PC-3 (cell line): ENCODE measurements at regions not wholly inside any gene's neighbourhood (a gene's known extent, or its start where the extent isn't known, plus 50 kb on each side); places are given as distances from the start of the nearest gene placed in this dataset.
A peak's percentile ranks its signal among the peaks of the same experiment; 100 is the strongest.

ENCODE experiments used
- ATAC-seq: fragments of 200-7000 bp; cut with Tn5 transposase; 2 replicates; pipeline ENCODE4 v1.9.1; 2020; ENCODE audit warnings: mild to moderate bottlenecking, moderate library complexity
- BruUV-seq: library from RNA; stranded (reverse); fragments of 400-500 nt; replicated peaks from 2 replicates; lab custom pipeline; 2021; lab: Mats Ljungman, UMichigan
- CTCF ChIA-PET: fragments of 300-600 bp; sonication (Branson Sonifier 250); formaldehyde crosslinking; loops from one replicate; lab custom pipeline; 2022; ENCODE audit warnings: antibody characterized with exemption; lab: Charles Lee
- POLR2A ChIA-PET: fragments of 300-600 bp; sonication (Branson Sonifier 250); formaldehyde crosslinking; loops from one replicate; lab custom pipeline; 2022; ENCODE audit warnings: antibody characterized with exemption; ENCODE audit not compliant: unreplicated experiment; lab: Charles Lee
- DNase-seq: peaks from one replicate; pipeline ENCODE4 v3.0.0-alpha.2; 2015
- H2AFZ ChIP-seq: fragments of 300-600 bp; sonication (generic); 2 replicates; pipeline ENCODE4 v1.6.0; 2016; ENCODE audit warnings: antibody characterized with exemption, low read length
- H3F3A ChIP-seq: fragments of 300-600 bp; sonication (generic); one replicate; pipeline ENCODE4 v1.6.0; 2017; ENCODE audit warnings: antibody characterized with exemption, low read length, control low read depth, mild to moderate bottlenecking; ENCODE audit not compliant: unreplicated experiment
- H3K27ac ChIP-seq: fragments of 300-600 bp; sonication (generic); 2 replicates; pipeline ENCODE4 v1.5.1; 2016; ENCODE audit warnings: mild to moderate bottlenecking, low read length
- H3K27me3 ChIP-seq: fragments of 300-600 bp; sonication (generic); 2 replicates; pipeline ENCODE4 v1.6.1; 2016; ENCODE audit warnings: low read length, mixed read lengths
- H3K36me3 ChIP-seq: fragments of 300-600 bp; sonication (generic); 2 replicates; pipeline ENCODE4 v1.6.1; 2016; ENCODE audit warnings: low read depth, mixed run types, low read length, mixed read lengths
- H3K4me1 ChIP-seq: fragments of 300-600 bp; sonication (generic); 2 replicates; pipeline ENCODE4 v1.5.1; 2016; ENCODE audit warnings: low read length; ENCODE audit not compliant: insufficient read depth
- H3K4me2 ChIP-seq: fragments of 300-600 bp; sonication (generic); 2 replicates; pipeline ENCODE4 v1.6.0; 2016; ENCODE audit warnings: low read length
- H3K4me3 ChIP-seq: fragments of 300-600 bp; sonication (generic); 2 replicates; pipeline ENCODE4 v1.5.1; 2016; ENCODE audit warnings: mild to moderate bottlenecking, low read length, mixed read lengths
- H3K79me2 ChIP-seq: fragments of 300-600 bp; sonication (generic); 2 replicates; pipeline ENCODE4 v1.6.1; 2017; ENCODE audit warnings: low read length, mixed read lengths
- H3K9ac ChIP-seq: fragments of 300-600 bp; sonication (generic); 2 replicates; pipeline ENCODE4 v1.6.0; 2016; ENCODE audit warnings: mild to moderate bottlenecking, low read length
- H3K9me2 ChIP-seq: fragments of 300-600 bp; sonication (generic); replicated peaks from 2 replicates; pipeline ENCODE4 v1.6.1; 2016; ENCODE audit warnings: mixed run types, low read length, mixed read lengths
- H3K9me3 ChIP-seq: fragments of 300-600 bp; sonication (generic); 2 replicates; pipeline ENCODE4 v1.6.1; 2016; ENCODE audit warnings: low read length, mixed read lengths
- H4K20me1 ChIP-seq: fragments of 300-600 bp; sonication (generic); 2 replicates; pipeline ENCODE4 v1.6.1; 2016; ENCODE audit warnings: low read length, mixed read lengths
- EZH2 ChIP-seq: fragments of 300-600 bp; sonication (generic); IDR thresholded peaks from one replicate; pipeline ENCODE4 v1.6.1; 2017; ENCODE audit warnings: antibody characterized with exemption, mild to moderate bottlenecking, low read length; ENCODE audit not compliant: unreplicated experiment
- EZH2phosphoT487 ChIP-seq: fragments of 300-600 bp; sonication (generic); IDR thresholded peaks from 2 replicates; pipeline ENCODE4 v1.6.1; 2018; ENCODE audit warnings: mild to moderate bottlenecking, antibody characterized with exemption, low read length, borderline replicate concordance
- intact Hi-C: fragments of 100-400 bp; cut with micrococcal nuclease; formaldehyde crosslinking; loops from 2 replicates; pipeline ENCODE4 v1.9.0; 2023
- TF ChIP-seq, protein P1 (sequence below): fragments of 300-600 bp; sonication (generic); conservative IDR thresholded peaks from 2 replicates; pipeline ENCODE4 v1.5.1; 2017; ENCODE audit warnings: antibody characterized with exemption, low read depth, mild to moderate bottlenecking, low read length

DNA sequence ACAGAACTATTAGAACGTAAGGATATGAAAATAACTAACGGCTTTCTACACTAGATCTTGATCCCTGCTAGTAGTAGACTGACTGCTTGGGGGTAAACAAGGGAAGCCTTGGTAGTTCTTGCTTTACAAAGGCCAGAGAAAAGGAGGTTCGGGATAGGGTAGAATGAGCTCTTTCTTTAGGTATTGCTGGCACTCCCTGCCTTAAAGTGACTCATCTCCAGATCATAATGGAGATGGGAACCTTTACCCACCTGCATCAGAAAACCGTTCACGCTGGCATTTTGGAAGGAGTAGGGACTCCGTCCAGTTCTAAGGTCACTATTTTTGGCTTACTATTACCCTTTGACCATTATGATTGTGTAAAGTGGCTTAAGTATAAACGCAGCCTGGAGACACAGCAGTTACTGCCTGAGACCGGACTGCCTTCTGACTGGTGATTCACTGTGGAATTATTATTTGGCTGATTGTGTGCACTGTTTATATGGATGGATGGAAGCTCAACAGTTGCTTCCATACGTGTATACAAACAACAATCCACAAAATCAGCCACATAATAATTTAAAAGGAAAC is 482.5 kb downstream of the STK39 start:
- no TSS peak for BruUV-seq
- intact Hi-C loops: no loop called here
- CTCF ChIA-PET: no interaction called here

DNA sequence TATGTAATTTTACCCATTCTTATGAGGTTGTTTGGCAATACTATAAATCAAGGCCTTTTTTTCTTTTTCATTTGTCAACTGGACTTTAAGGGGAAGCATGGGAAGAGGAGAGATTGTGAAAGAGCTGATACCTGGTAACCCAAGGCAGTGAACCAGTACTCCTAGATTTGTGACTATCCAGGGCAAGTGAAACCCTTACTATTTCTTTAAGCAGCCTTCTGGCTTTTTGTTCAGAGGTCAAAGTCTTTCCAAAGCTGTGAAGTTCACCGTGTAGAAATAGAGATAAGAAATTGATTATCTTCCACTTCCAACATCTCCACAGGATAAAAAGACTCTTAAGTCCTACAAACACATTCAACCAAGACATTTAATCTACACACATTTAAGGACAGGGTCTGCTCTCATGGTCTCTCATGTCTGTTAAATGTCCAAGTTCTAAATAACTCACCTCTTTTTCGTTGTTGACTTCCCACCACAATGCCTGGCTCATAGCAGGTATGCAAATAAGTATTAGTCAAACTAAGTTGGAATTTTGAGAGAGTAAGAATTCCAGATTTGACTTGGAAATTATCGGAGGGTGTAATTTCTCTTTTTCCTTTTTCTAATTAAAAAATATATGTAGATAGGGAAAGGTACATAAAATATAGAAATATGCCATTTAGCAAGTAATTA is 485.8 kb downstream of the STK39 start:
- Histone ChIP-seq H3K4me3 (no peak overlapping the region), H4K20me1 (no peaks in the 10 kb centered on the region), H2AFZ (no peak overlapping the region), H3K9me3 (no peaks in the 10 kb centered on the region), H3F3A (no peaks in the 10 kb centered on the region), H3K4me2 (no peak overlapping the region), H3K36me3 (no peaks in the 10 kb centered on the region), H3K4me1 (peaks cover 9% of the 10 kb centered on the region), H3K27me3 (no peaks in the 10 kb centered on the region), H3K79me2 (no peaks in the 10 kb centered on the region), H3K9ac (no peak overlapping the region), H3K27ac (no peak overlapping the region), H3K9me2 (no peaks in the 10 kb centered on the region)
- ATAC-seq: no peak
- no peak for DNase-seq
- intact Hi-C loops: no loop called here
- BruUV-seq: no TSS peak
- TF ChIP-seq EZH2 (no peak), EZH2phosphoT487 (no peak)
- TF ChIP-seq, protein P1, sequence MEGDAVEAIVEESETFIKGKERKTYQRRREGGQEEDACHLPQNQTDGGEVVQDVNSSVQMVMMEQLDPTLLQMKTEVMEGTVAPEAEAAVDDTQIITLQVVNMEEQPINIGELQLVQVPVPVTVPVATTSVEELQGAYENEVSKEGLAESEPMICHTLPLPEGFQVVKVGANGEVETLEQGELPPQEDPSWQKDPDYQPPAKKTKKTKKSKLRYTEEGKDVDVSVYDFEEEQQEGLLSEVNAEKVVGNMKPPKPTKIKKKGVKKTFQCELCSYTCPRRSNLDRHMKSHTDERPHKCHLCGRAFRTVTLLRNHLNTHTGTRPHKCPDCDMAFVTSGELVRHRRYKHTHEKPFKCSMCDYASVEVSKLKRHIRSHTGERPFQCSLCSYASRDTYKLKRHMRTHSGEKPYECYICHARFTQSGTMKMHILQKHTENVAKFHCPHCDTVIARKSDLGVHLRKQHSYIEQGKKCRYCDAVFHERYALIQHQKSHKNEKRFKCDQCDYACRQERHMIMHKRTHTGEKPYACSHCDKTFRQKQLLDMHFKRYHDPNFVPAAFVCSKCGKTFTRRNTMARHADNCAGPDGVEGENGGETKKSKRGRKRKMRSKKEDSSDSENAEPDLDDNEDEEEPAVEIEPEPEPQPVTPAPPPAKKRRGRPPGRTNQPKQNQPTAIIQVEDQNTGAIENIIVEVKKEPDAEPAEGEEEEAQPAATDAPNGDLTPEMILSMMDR: no peak
- POLR2A ChIA-PET: no interaction called here
- CTCF ChIA-PET: no interaction called here

More for the DNA sequence above, 482.5 kb downstream of the STK39 start:
- Histone ChIP-seq H3K4me1 (peaks cover 9% of the 10 kb centered on the region), H3K4me3 (peak overlapping the region; percentile 33; the same call in 1 of the 2 replicates), H3K27me3 (no peaks in the 10 kb centered on the region), H3K4me2 (peak overlapping the region; percentile 65), H4K20me1 (no peaks in the 10 kb centered on the region), H3K9me2 (no peaks in the 10 kb centered on the region), H3K9me3 (no peaks in the 10 kb centered on the region), H3K36me3 (no peaks in the 10 kb centered on the region), H3K79me2 (no peaks in the 10 kb centered on the region), H3K9ac (no peak overlapping the region), H3K27ac (peak overlapping the region; percentile 29), H3F3A (no peaks in the 10 kb centered on the region), H2AFZ (peak overlapping the region; percentile 53)
- ATAC-seq: peak; percentile 98
- POLR2A ChIA-PET: no interaction called here
- no peak for TF ChIP-seq EZH2
- TF ChIP-seq, protein P1: no peak
- no peak for TF ChIP-seq EZH2phosphoT487
- peak; percentile 71 for DNase-seq

DNA sequence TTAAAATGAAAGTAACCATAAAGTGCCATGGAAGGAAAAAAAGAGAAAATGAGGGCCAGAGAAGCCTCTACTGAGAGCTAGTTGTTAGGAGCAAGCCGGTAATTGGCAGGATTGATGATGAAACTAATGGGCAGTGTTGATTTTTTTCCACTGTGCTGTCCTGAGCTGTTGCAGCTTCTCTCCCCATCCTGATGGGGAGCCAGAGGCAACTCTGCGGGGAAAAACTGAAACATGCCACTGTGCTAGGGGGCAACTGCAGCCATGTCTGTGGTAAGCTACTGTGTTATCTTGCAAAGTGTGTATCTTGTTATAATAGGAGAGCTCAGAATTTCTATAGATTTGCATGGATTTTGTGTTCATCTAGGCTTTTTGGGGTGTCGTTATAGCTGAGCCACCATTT is 487.9 kb downstream of the STK39 start:
- Histone ChIP-seq H4K20me1 (no peaks in the 10 kb centered on the region), H3K4me2 (no peak overlapping the region), H3K4me3 (no peak overlapping the region), H3K79me2 (no peaks in the 10 kb centered on the region), H3F3A (no peaks in the 10 kb centered on the region), H3K4me1 (peaks cover 1% of the 10 kb centered on the region), H2AFZ (no peak overlapping the region), H3K9me3 (no peaks in the 10 kb centered on the region), H3K27ac (no peak overlapping the region), H3K27me3 (no peaks in the 10 kb centered on the region), H3K9me2 (no peaks in the 10 kb centered on the region), H3K9ac (no peak overlapping the region), H3K36me3 (no peaks in the 10 kb centered on the region)
- CTCF ChIA-PET: no interaction called here
- POLR2A ChIA-PET: no interaction called here
- no peak for TF ChIP-seq EZH2
- no peak for TF ChIP-seq EZH2phosphoT487
- TF ChIP-seq, protein P1: no peak; the same call in 1 of the 2 replicates
- no peak for ATAC-seq
- intact Hi-C loops: no loop called here
- BruUV-seq: no TSS peak
- no peak for DNase-seq
